Astrocyte (in vitro differentiated cells and primary cell): ENCODE measurements at regions not wholly inside any gene's neighbourhood (a gene's known extent, or its start where the extent isn't known, plus 50 kb on each side); places are given as distances from the start of the nearest gene placed in this dataset.

Experiments used
- DNase-seq: peaks from one replicate; pipeline ENCODE4 v3.0.0-alpha.2; 2010; ENCODE audit warnings: low read depth
- FAIRE-seq: peaks from 2 replicates; lab custom pipeline; 2011; peaks lifted over from hg19 to GRCh38; lab: Jason Lieb, UNC
- H2AFZ ChIP-seq: 2 replicates; pipeline ENCODE4 v1.6.0; 2012; ENCODE audit warnings: low read depth, low read length, inconsistent platforms
- H3K27ac ChIP-seq: 2 replicates; pipeline ENCODE4 v1.5.1; 2011; ENCODE audit warnings: low read depth, low read length, inconsistent platforms
- H3K27me3 ChIP-seq: 2 replicates; pipeline ENCODE4 v1.6.0; 2011; ENCODE audit warnings: low read length, inconsistent platforms; ENCODE audit not compliant: insufficient read depth
- H3K36me3 ChIP-seq: 2 replicates; pipeline ENCODE4 v1.5.1; 2011; ENCODE audit warnings: low read length, inconsistent platforms; ENCODE audit not compliant: insufficient read depth
- H3K4me1 ChIP-seq: 2 replicates; pipeline ENCODE4 v1.5.1; 2011; ENCODE audit warnings: low read length, inconsistent platforms; ENCODE audit not compliant: insufficient read depth
- H3K4me2 ChIP-seq: 2 replicates; pipeline ENCODE4 v1.6.0; 2012; ENCODE audit warnings: low read length, inconsistent platforms
- H3K4me3 ChIP-seq: 2 replicates; pipeline ENCODE4 v1.5.1; 2011; ENCODE audit warnings: low read depth, mild to moderate bottlenecking, low read length, inconsistent platforms; ENCODE audit not compliant: insufficient read depth
- H3K79me2 ChIP-seq: 2 replicates; pipeline ENCODE4 v1.6.0; 2012; ENCODE audit warnings: mild to moderate bottlenecking, low read length, inconsistent platforms; ENCODE audit not compliant: insufficient read depth
- H3K9ac ChIP-seq: 2 replicates; pipeline ENCODE4 v1.6.0; 2012; ENCODE audit warnings: mild to moderate bottlenecking, low read length, inconsistent platforms
- H3K9me3 ChIP-seq: 2 replicates; pipeline ENCODE4 v1.5.1; 2012; ENCODE audit warnings: low read depth, mild to moderate bottlenecking, low read length, inconsistent platforms; ENCODE audit not compliant: insufficient read depth
- H4K20me1 ChIP-seq: 2 replicates; pipeline ENCODE4 v1.6.0; 2012; ENCODE audit warnings: low read length, inconsistent platforms; ENCODE audit not compliant: insufficient read depth
- H3K27ac Mint-ChIP-seq: one replicate; pipeline ENCODE4 v1.8.0; 2021; ENCODE audit warnings: mild to moderate bottlenecking, mixed read lengths; ENCODE audit not compliant: unreplicated experiment
- H3K27me3 Mint-ChIP-seq: one replicate; pipeline ENCODE4 v1.8.0; 2021; ENCODE audit warnings: low read depth, mixed read lengths; ENCODE audit not compliant: unreplicated experiment
- H3K36me3 Mint-ChIP-seq: one replicate; pipeline ENCODE4 v1.8.0; 2021; ENCODE audit warnings: low read depth, mixed read lengths; ENCODE audit not compliant: unreplicated experiment
- H3K4me1 Mint-ChIP-seq: one replicate; pipeline ENCODE4 v1.8.0; 2021; ENCODE audit warnings: low read depth, mixed read lengths; ENCODE audit not compliant: unreplicated experiment
- H3K4me3 Mint-ChIP-seq: one replicate; pipeline ENCODE4 v1.8.0; 2021; ENCODE audit warnings: mild to moderate bottlenecking, moderate library complexity, mixed read lengths; ENCODE audit not compliant: unreplicated experiment
- H3K9me3 Mint-ChIP-seq: one replicate; pipeline ENCODE4 v1.8.0; 2021; ENCODE audit warnings: mild to moderate bottlenecking, mixed read lengths; ENCODE audit not compliant: unreplicated experiment
- CTCF ChIP-seq: IDR thresholded peaks from 2 replicates; pipeline ENCODE4 v1.5.1; 2011; ENCODE audit warnings: low read depth, mild to moderate bottlenecking, inconsistent platforms, low read length, moderate library complexity; ENCODE audit not compliant: insufficient read depth
- EZH2 ChIP-seq: IDR thresholded peaks from 2 replicates; pipeline ENCODE4 v1.6.1; 2012; ENCODE audit warnings: mild to moderate bottlenecking, low read length, inconsistent platforms; ENCODE audit not compliant: insufficient read depth

GRCh38 chrX:128807367-128807766 lies 715.9 kb downstream of the SMARCA1 start:
- Mint-ChIP-seq H3K4me3 (no peak overlapping the region), H3K4me1 (no peaks in the 10 kb centered on the region), H3K27ac (no peak overlapping the region), H3K27me3 (no peaks in the 10 kb centered on the region), H3K9me3 (no peaks in the 10 kb centered on the region), H3K36me3 (no peaks in the 10 kb centered on the region)
- Histone ChIP-seq H3K4me3 (no peak overlapping the region), H3K27ac (no peak overlapping the region), H3K27me3 (no peaks in the 10 kb centered on the region), H3K4me1 (no peaks in the 10 kb centered on the region), H3K36me3 (no peaks in the 10 kb centered on the region), H3K79me2 (no peaks in the 10 kb centered on the region), H4K20me1 (no peaks in the 10 kb centered on the region), H3K9ac (no peak overlapping the region), H3K9me3 (no peaks in the 10 kb centered on the region), H2AFZ (no peak overlapping the region), H3K4me2 (no peak overlapping the region)
- no peak for TF ChIP-seq CTCF
- no peak for TF ChIP-seq EZH2
- DNase-seq (no peak), FAIRE-seq (no peak)

- no peaks in the 10 kb centered on the region for H3K79me2 ChIP-seq
- FAIRE-seq (no peak), DNase-seq (no peak)
- H3K4me1 ChIP-seq, result no peaks in the 10 kb centered on the region
- Mint-ChIP-seq H3K27ac (no peak overlapping the region), H3K4me3 (no peak overlapping the region), H3K9me3 (no peaks in the 10 kb centered on the region), H3K27me3 (no peaks in the 10 kb centered on the region), H3K36me3 (no peaks in the 10 kb centered on the region), H3K4me1 (no peaks in the 10 kb centered on the region)
- H3K27me3 ChIP-seq, result no peaks in the 10 kb centered on the region
- no peak for TF ChIP-seq EZH2
- no peaks in the 10 kb centered on the region for H3K36me3 ChIP-seq
- H3K4me2 ChIP-seq, result no peak overlapping the region
- H2AFZ ChIP-seq, result no peak overlapping the region
- H4K20me1 ChIP-seq, result no peaks in the 10 kb centered on the region
- no peak overlapping the region for H3K9ac ChIP-seq
- no peak overlapping the region for H3K27ac ChIP-seq
- H3K4me3 ChIP-seq, result no peak overlapping the region
- no peaks in the 10 kb centered on the region for H3K9me3 ChIP-seq
Measured at GRCh38 chrX:128805236-128805635, 718.1 kb downstream of the SMARCA1 start.

GRCh38 chrX:128804828-128805227 lies 718.5 kb downstream of the SMARCA1 start:
- Histone ChIP-seq H3K27ac (no peak overlapping the region), H3K27me3 (no peaks in the 10 kb centered on the region), H3K79me2 (no peaks in the 10 kb centered on the region), H3K9ac (no peak overlapping the region), H3K4me3 (no peak overlapping the region), H3K9me3 (no peaks in the 10 kb centered on the region), H4K20me1 (no peaks in the 10 kb centered on the region), H2AFZ (no peak overlapping the region), H3K4me2 (no peak overlapping the region), H3K36me3 (no peaks in the 10 kb centered on the region), H3K4me1 (no peaks in the 10 kb centered on the region)
- H3K4me1 Mint-ChIP-seq, result no peaks in the 10 kb centered on the region
- H3K9me3 Mint-ChIP-seq, result no peaks in the 10 kb centered on the region
- H3K36me3 Mint-ChIP-seq, result no peaks in the 10 kb centered on the region
- FAIRE-seq (no peak), DNase-seq (no peak)
- TF ChIP-seq EZH2 (no peak), CTCF (no peak)
- H3K27me3 Mint-ChIP-seq, result no peaks in the 10 kb centered on the region
- H3K27ac Mint-ChIP-seq, result peak overlapping the region; percentile 12
- no peak overlapping the region for H3K4me3 Mint-ChIP-seq
